AG04449 (cell line): ENCODE measurements at regions not wholly inside any gene's neighbourhood (a gene's known extent, or its start where the extent isn't known, plus 50 kb on each side); places are given as distances from the start of the nearest gene placed in this dataset.

ENCODE experiments used
- CTCF ChIA-PET: fragments of 350-600 bp; formaldehyde crosslinking; extraction: SDS; loops from one replicate; lab custom pipeline; 2021; ENCODE audit warnings: antibody characterized with exemption; lab: Yijun Ruan, JAX
- POLR2A ChIA-PET: fragments of 400-600, 350-600 bp; formaldehyde crosslinking; extraction: SDS; loops from one replicate; lab custom pipeline; 2020; ENCODE audit warnings: antibody characterized with exemption, inconsistent platforms; lab: Yijun Ruan, JAX
- DNase-seq: peaks from one replicate; pipeline ENCODE4 v3.0.0-alpha.2; 2010; ENCODE audit warnings: low read depth, low spot score
- H3K4me3 ChIP-seq: 2 replicates; pipeline ENCODE4 v1.5.1; 2011; ENCODE audit warnings: low read depth, mild to moderate bottlenecking, control low read depth, low read length
- CTCF ChIP-seq: IDR thresholded peaks from one replicate; pipeline ENCODE4 v1.5.1; 2011; ENCODE audit warnings: mild to moderate bottlenecking, moderate library complexity, low read length, control low read depth, inconsistent platforms; ENCODE audit not compliant: insufficient read depth; ENCODE audit errors: missing control alignments

- no peak for TF ChIP-seq CTCF
- no peak overlapping the region for H3K4me3 ChIP-seq
- ChIA-PET POLR2A (no interaction called here), CTCF (no interaction called here)
- no peak for DNase-seq
Observed at GRCh38 chr4:81714291-81714690, 242.6 kb upstream of the RASGEF1B start.

GRCh38 chr4:81712714-81713113 is 241.0 kb upstream of the RASGEF1B start:
- ChIA-PET CTCF (no interaction called here), POLR2A (no interaction called here)
- no peak overlapping the region for H3K4me3 ChIP-seq
- no peak for DNase-seq
- TF ChIP-seq CTCF: no peak

- no peak for TF ChIP-seq CTCF
- H3K4me3 ChIP-seq: no peak overlapping the region
- no peak for DNase-seq
- ChIA-PET POLR2A (no interaction called here), CTCF (no interaction called here)
Observed at GRCh38 chr4:81704461-81704860, 232.8 kb upstream of the RASGEF1B start.

- CTCF ChIA-PET: interaction anchor here (1.0 kb wide), 1 partner anchor 241 kb away, joined by 3 read pairs; no protein-coding TSS in a partner anchor
- no peak overlapping the region for H3K4me3 ChIP-seq
- POLR2A ChIA-PET: no interaction called here
- TF ChIP-seq CTCF: no peak
- no peak for DNase-seq
Observed at GRCh38 chr4:81700189-81700588, 228.5 kb upstream of the RASGEF1B start.

GRCh38 chr4:81698538-81699296 is 227.0 kb upstream of the RASGEF1B start:
- H3K4me3 ChIP-seq: no peak overlapping the region
- no peak for TF ChIP-seq CTCF
- no peak for DNase-seq
- ChIA-PET CTCF (no interaction called here), POLR2A (no interaction called here)

- no peak for DNase-seq
- TF ChIP-seq CTCF: no peak
- CTCF ChIA-PET: no interaction called here
- H3K4me3 ChIP-seq: no peak overlapping the region
- POLR2A ChIA-PET: no interaction called here
Observed at GRCh38 chr4:81694176-81694913, 222.6 kb upstream of the RASGEF1B start.
